ENCODE measurements at regions not wholly inside any gene's neighbourhood (a gene's known extent, or its start where the extent isn't known, plus 50 kb on each side); places are given as distances from the start of the nearest gene placed in this dataset.

DNA sequence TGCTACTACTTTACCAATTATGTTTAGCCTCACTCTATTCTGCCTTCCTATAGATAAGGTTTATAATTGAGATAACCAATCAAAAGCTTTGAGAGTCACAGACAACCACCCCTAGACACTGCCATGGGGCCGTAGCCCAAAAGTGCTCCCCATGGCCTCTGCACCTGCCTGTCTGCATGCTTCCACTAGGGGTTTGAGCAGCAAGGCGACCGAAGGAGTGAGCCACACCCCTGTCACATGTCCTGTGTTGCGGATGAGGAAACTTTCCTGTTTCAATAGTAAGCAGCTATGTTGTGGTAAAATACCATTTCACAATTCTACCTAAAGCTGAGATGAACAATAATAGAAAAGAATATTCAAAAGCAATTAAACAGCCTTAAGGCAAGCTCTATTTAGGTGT is 856.0 kb upstream of the FRG1 start:
- H3K27me3 ChIP-seq (replicated peaks; ENCODE audit: insufficient read depth, low read length), result no peaks in the 10 kb centered on the region
- no peak overlapping the region for H3K27ac ChIP-seq (ENCODE audit: low read length)
- no peaks in the 10 kb centered on the region for H3K9me2 ChIP-seq (replicated peaks; ENCODE audit: insufficient read depth, low read length)
- no peaks in the 10 kb centered on the region for H3K9me3 ChIP-seq (replicated peaks; ENCODE audit: insufficient read depth, low read length)
- H3K9ac ChIP-seq (ENCODE audit: low read length), result no peak overlapping the region
- no peak overlapping the region for H3K4me3 ChIP-seq (ENCODE audit: low read length)
- no peak for DNase-seq
- H3K79me2 ChIP-seq (ENCODE audit: low read length), result no peaks in the 10 kb centered on the region
- H3K4me2 ChIP-seq (ENCODE audit: low read depth, low read length), result no peak overlapping the region
- no peaks in the 10 kb centered on the region for H4K20me1 ChIP-seq (ENCODE audit: insufficient read depth, low read length)
- no peaks in the 10 kb centered on the region for H3K36me3 ChIP-seq (replicated peaks; ENCODE audit: insufficient read depth, low read length)
- no peak overlapping the region for H2AFZ ChIP-seq (ENCODE audit: low read length)
- no peak for TF ChIP-seq EZH2 (optimal IDR thresholded peaks at IDR 0.05; ENCODE audit: low read depth, low read length)
- TF ChIP-seq, protein P1, sequence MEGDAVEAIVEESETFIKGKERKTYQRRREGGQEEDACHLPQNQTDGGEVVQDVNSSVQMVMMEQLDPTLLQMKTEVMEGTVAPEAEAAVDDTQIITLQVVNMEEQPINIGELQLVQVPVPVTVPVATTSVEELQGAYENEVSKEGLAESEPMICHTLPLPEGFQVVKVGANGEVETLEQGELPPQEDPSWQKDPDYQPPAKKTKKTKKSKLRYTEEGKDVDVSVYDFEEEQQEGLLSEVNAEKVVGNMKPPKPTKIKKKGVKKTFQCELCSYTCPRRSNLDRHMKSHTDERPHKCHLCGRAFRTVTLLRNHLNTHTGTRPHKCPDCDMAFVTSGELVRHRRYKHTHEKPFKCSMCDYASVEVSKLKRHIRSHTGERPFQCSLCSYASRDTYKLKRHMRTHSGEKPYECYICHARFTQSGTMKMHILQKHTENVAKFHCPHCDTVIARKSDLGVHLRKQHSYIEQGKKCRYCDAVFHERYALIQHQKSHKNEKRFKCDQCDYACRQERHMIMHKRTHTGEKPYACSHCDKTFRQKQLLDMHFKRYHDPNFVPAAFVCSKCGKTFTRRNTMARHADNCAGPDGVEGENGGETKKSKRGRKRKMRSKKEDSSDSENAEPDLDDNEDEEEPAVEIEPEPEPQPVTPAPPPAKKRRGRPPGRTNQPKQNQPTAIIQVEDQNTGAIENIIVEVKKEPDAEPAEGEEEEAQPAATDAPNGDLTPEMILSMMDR (IDR thresholded peaks at IDR 0.05; ENCODE audit: low read length), result no peak
- TF ChIP-seq EZH2phosphoT487 (IDR thresholded peaks at IDR 0.05; ENCODE audit: low read length), result no peak
- H3F3A ChIP-seq (ENCODE audit: insufficient read depth, low read length), result no peaks in the 10 kb centered on the region
- H3K4me1 ChIP-seq (ENCODE audit: low read length), result no peaks in the 10 kb centered on the region

DNA sequence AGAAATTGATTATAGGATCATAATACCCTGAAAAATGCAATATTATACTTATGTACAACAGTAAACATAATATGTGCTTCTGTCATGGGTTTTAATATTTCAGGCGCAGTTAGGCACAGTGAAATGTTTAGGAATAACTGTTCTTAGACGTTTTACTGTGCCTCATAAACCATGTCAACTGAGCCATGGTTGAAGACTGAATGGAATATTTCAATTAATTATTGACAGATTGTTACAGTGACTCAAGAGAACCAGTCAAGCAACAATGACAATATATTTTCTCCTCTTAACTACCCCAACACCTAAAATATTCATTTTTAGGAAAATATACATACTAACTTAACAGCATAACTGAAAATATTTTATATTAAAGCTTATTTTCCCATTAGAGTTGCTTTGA is 852.7 kb upstream of the FRG1 start:
- Histone ChIP-seq H3K4me2 (ENCODE audit: low read depth, low read length) (no peak overlapping the region), H3K27me3 (replicated peaks; ENCODE audit: insufficient read depth, low read length) (no peaks in the 10 kb centered on the region), H3K9me3 (replicated peaks; ENCODE audit: insufficient read depth, low read length) (no peaks in the 10 kb centered on the region), H3K36me3 (replicated peaks; ENCODE audit: insufficient read depth, low read length) (no peaks in the 10 kb centered on the region), H4K20me1 (ENCODE audit: insufficient read depth, low read length) (no peaks in the 10 kb centered on the region), H3K27ac (ENCODE audit: low read length) (no peak overlapping the region), H3K4me1 (ENCODE audit: low read length) (no peaks in the 10 kb centered on the region; the same call in 1 of the 2 replicates), H3K9ac (ENCODE audit: low read length) (no peak overlapping the region), H3K9me2 (replicated peaks; ENCODE audit: insufficient read depth, low read length) (no peaks in the 10 kb centered on the region), H3K4me3 (ENCODE audit: low read length) (no peak overlapping the region), H3K79me2 (ENCODE audit: low read length) (no peaks in the 10 kb centered on the region), H2AFZ (ENCODE audit: low read length) (no peak overlapping the region), H3F3A (ENCODE audit: insufficient read depth, low read length) (no peaks in the 10 kb centered on the region)
- no peak for DNase-seq
- no peak for TF ChIP-seq EZH2phosphoT487 (IDR thresholded peaks at IDR 0.05; ENCODE audit: low read length)
- TF ChIP-seq EZH2 (optimal IDR thresholded peaks at IDR 0.05; ENCODE audit: low read depth, low read length), result no peak
- TF ChIP-seq, protein P1 (IDR thresholded peaks at IDR 0.05; ENCODE audit: low read length), result no peak

DNA sequence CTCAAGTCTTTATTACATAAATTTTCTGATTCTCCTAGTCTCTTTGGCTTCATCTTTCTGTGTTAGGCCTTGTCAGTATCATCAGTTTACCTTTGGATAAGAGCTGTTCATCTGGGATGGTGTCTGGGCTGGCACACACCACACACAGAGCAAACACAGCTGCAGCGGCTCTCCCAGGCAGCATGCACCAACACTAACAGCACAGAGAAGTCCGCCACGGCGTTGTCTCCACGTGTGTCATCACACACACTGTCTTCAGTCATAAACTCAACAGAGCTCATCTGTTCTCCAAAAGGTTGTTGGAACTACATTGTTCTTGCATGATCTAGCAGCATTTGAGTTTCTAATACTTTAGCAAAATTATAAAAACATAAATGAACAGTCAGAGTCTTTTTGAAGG is 851.9 kb upstream of the FRG1 start:
- TF ChIP-seq EZH2 (optimal IDR thresholded peaks at IDR 0.05; ENCODE audit: low read depth, low read length) (no peak), EZH2phosphoT487 (IDR thresholded peaks at IDR 0.05; ENCODE audit: low read length) (no peak)
- TF ChIP-seq, protein P1 (IDR thresholded peaks at IDR 0.05; ENCODE audit: low read length), result no peak
- H4K20me1 ChIP-seq (ENCODE audit: insufficient read depth, low read length), result no peaks in the 10 kb centered on the region
- no peak for DNase-seq

More for the DNA sequence above, 851.9 kb upstream of the FRG1 start:
- Histone ChIP-seq H3K4me2 (ENCODE audit: low read depth, low read length) (no peak overlapping the region), H3K79me2 (ENCODE audit: low read length) (no peaks in the 10 kb centered on the region), H3K9me3 (replicated peaks; ENCODE audit: insufficient read depth, low read length) (no peaks in the 10 kb centered on the region), H3K9ac (ENCODE audit: low read length) (no peak overlapping the region), H3K36me3 (replicated peaks; ENCODE audit: insufficient read depth, low read length) (no peaks in the 10 kb centered on the region), H3K9me2 (replicated peaks; ENCODE audit: insufficient read depth, low read length) (no peaks in the 10 kb centered on the region), H3K27ac (ENCODE audit: low read length) (no peak overlapping the region), H3F3A (ENCODE audit: insufficient read depth, low read length) (no peaks in the 10 kb centered on the region), H3K4me3 (ENCODE audit: low read length) (no peak overlapping the region), H3K27me3 (replicated peaks; ENCODE audit: insufficient read depth, low read length) (no peaks in the 10 kb centered on the region), H2AFZ (ENCODE audit: low read length) (no peak overlapping the region), H3K4me1 (ENCODE audit: low read length) (no peaks in the 10 kb centered on the region; the same call in 1 of the 2 replicates)
